SK-N-SH (cell line): ENCODE measurements at regions not wholly inside any gene's neighbourhood (a gene's known extent, or its start where the extent isn't known, plus 50 kb on each side); places are given as distances from the start of the nearest gene placed in this dataset.
A peak's percentile ranks its signal among the peaks of the same experiment; 100 is the strongest.

Experiments
- CTCF ChIA-PET: fragments of 300-600, 350-600 bp; formaldehyde crosslinking; extraction: SDS; loops from one replicate; lab custom pipeline; 2021; lab: Yijun Ruan, JAX
- POLR2A ChIA-PET: fragments of 350-600 bp; sonication (Branson Sonifier 250); formaldehyde crosslinking; extraction: SDS; loops from one replicate; lab custom pipeline; 2020; ENCODE audit warnings: antibody characterized with exemption, inconsistent platforms; lab: Yijun Ruan, JAX
- DNase-seq: peaks from one replicate; pipeline ENCODE4 v3.0.0; 2012
- H2AFZ ChIP-seq: fragments of 200-600 bp; sonication (generic); 2 replicates; pipeline ENCODE4 v1.8.1; 2016; ENCODE audit warnings: antibody characterized with exemption, mild to moderate bottlenecking, low read depth
- H3F3A ChIP-seq: fragments of 200-600 bp; sonication (generic); replicated peaks from 2 replicates; pipeline ENCODE3; 2016; ENCODE audit warnings: antibody characterized with exemption, mild to moderate bottlenecking; ENCODE audit not compliant: insufficient read depth
- H3K27ac ChIP-seq, 2 experiments: fragments of 200-500 bp in 1 of 2; fragments of 200-600 bp in 1 of 2; sonication (Bioruptor generic) in 1 of 2; sonication (generic), shearing (Covaris generic) in 1 of 2; 2 replicates each; pipeline versions ENCODE4 v1.5.1 to v1.6.1; 2014 to 2016; ENCODE audit warnings: low read depth in 2 of 2, inconsistent platforms in 1 of 2, low read length in 1 of 2, mild to moderate bottlenecking in 1 of 2, mixed read lengths in 1 of 2
- H3K27me3 ChIP-seq: fragments of 200-600 bp; sonication (generic), shearing (Covaris generic); 2 replicates; pipeline ENCODE4 v1.6.1; 2016; ENCODE audit warnings: mixed run types; ENCODE audit not compliant: insufficient read depth
- H3K36me3 ChIP-seq, 2 experiments: fragments of 200-500 bp in 1 of 2; fragments of 200-600 bp in 1 of 2; sonication (Bioruptor generic) in 1 of 2; sonication (generic) in 1 of 2; replicated peaks in 1 of 2; 2 replicates each; pipeline versions ENCODE3 to v1.5.1; 2014 to 2016; ENCODE audit warnings: low read length in 1 of 2, mild to moderate bottlenecking in 1 of 2; ENCODE audit not compliant: insufficient read depth in 2 of 2, control insufficient read depth in 1 of 2
- H3K4me1 ChIP-seq, 2 experiments: fragments of 200-500 bp in 1 of 2; fragments of 200-600 bp in 1 of 2; sonication (Bioruptor generic) in 1 of 2; sonication (generic), shearing (Covaris generic) in 1 of 2; 2 replicates each; pipeline versions ENCODE4 v1.5.1 to v1.6.1; 2014 to 2016; ENCODE audit warnings: low read depth in 1 of 2, low read length in 1 of 2, mixed run types in 1 of 2; ENCODE audit not compliant: insufficient read depth in 2 of 2, control insufficient read depth in 1 of 2
- H3K4me2 ChIP-seq: fragments of 200-600 bp; sonication (generic), shearing (Covaris generic); 2 replicates; pipeline ENCODE4 v1.6.1; 2017; ENCODE audit warnings: mixed run types
- H3K4me3 ChIP-seq, 2 experiments: fragments of 200-500 bp in 1 of 2; fragments of 200-600 bp in 1 of 2; sonication (Bioruptor generic) in 1 of 2; sonication (generic), shearing (Covaris generic) in 1 of 2; 2 replicates each; pipeline versions ENCODE4 v1.5.1 to v1.8.1; 2014 to 2016; ENCODE audit warnings: low read depth in 2 of 2, inconsistent platforms in 1 of 2, low read length in 1 of 2, mild to moderate bottlenecking in 1 of 2, mixed read lengths in 1 of 2, moderate library complexity in 1 of 2
- H3K79me2 ChIP-seq: fragments of 200-600 bp; sonication (generic); 2 replicates; pipeline ENCODE4 v1.8.1; 2017; ENCODE audit warnings: mild to moderate bottlenecking; ENCODE audit not compliant: insufficient read depth
- H3K9ac ChIP-seq: fragments of 200-600 bp; sonication (generic); 2 replicates; pipeline ENCODE4 v1.6.1; 2017; ENCODE audit warnings: mixed run types
- H3K9me2 ChIP-seq: fragments of 200-600 bp; sonication (generic); 2 replicates; pipeline ENCODE4 v1.6.1; 2017; ENCODE audit warnings: mixed run types
- H3K9me3 ChIP-seq: fragments of 200-600 bp; sonication (generic); 2 replicates; pipeline ENCODE4 v1.6.1; 2017; ENCODE audit warnings: mixed run types, mild to moderate bottlenecking, moderate library complexity
- H4K20me1 ChIP-seq: fragments of 200-600 bp; sonication (generic); 2 replicates; pipeline ENCODE4 v1.6.1; 2017; ENCODE audit warnings: mild to moderate bottlenecking, mixed run types; ENCODE audit not compliant: insufficient read depth
- ELF1 ChIP-seq: IDR thresholded peaks from 2 replicates; pipeline ENCODE4 v1.4.0; 2012
- EP300 ChIP-seq, 2 experiments: IDR thresholded peaks; 2 replicates each; pipeline versions ENCODE4 v1.4.0 to v1.6.1; 2012; ENCODE audit warnings: borderline replicate concordance in 1 of 2, low read depth in 1 of 2, low read length in 1 of 2
- EZH2phosphoT487 ChIP-seq: fragments of 200-600 bp; sonication (generic); IDR thresholded peaks from 2 replicates; pipeline ENCODE4 v1.6.1; 2017; ENCODE audit warnings: low read depth, mixed run types, mild to moderate bottlenecking, antibody characterized with exemption, moderate library complexity, borderline replicate concordance
- FOSL2 ChIP-seq: IDR thresholded peaks from 2 replicates; pipeline ENCODE4 v1.4.0; 2012; ENCODE audit warnings: low read depth, mild to moderate bottlenecking, moderate library complexity, borderline replicate concordance
- FOXJ3 ChIP-seq: sonication (generic); formaldehyde crosslinking; IDR thresholded peaks from 2 replicates; pipeline ENCODE4 v1.5.1; 2020; ENCODE audit warnings: mild to moderate bottlenecking, missing genetic modification reagents
- GATA2 ChIP-seq: sonication (generic); formaldehyde crosslinking; IDR thresholded peaks from 2 replicates; pipeline ENCODE4 v1.5.0; 2020; ENCODE audit warnings: mild to moderate bottlenecking, missing genetic modification reagents
- JUND ChIP-seq: IDR thresholded peaks from 2 replicates; pipeline ENCODE4 v1.4.0; 2012
- MAX ChIP-seq: IDR thresholded peaks from 2 replicates; pipeline ENCODE4 v1.4.0; 2012; ENCODE audit warnings: low read depth
- MXI1 ChIP-seq: IDR thresholded peaks from 2 replicates; pipeline ENCODE4 v1.6.1; 2012; ENCODE audit warnings: mild to moderate bottlenecking, low read depth, low read length, improper control_type of control experiment
- NFIC ChIP-seq: IDR thresholded peaks from 2 replicates; pipeline ENCODE4 v1.4.0; 2012; ENCODE audit warnings: borderline replicate concordance
- NRF1 ChIP-seq: IDR thresholded peaks from 2 replicates; pipeline ENCODE4 v1.6.1; 2012; ENCODE audit warnings: low read depth, mild to moderate bottlenecking, low read length
- RAD21 ChIP-seq: IDR thresholded peaks from 2 replicates; pipeline ENCODE4 v1.6.1; 2012; ENCODE audit warnings: mild to moderate bottlenecking, low read length
- RFX5 ChIP-seq: IDR thresholded peaks from 2 replicates; pipeline ENCODE4 v1.6.1; 2012; ENCODE audit warnings: mild to moderate bottlenecking, improper control_type of control experiment, low read length
- RXRA ChIP-seq: IDR thresholded peaks from 2 replicates; pipeline ENCODE4 v1.4.0; 2012; ENCODE audit warnings: low read depth, mild to moderate bottlenecking, borderline replicate concordance
- SIN3A ChIP-seq: IDR thresholded peaks from 2 replicates; pipeline ENCODE4 v1.6.1; 2012; ENCODE audit warnings: low read depth, mild to moderate bottlenecking, low read length, moderate library complexity, borderline replicate concordance
- SMC3 ChIP-seq: IDR thresholded peaks from 2 replicates; pipeline ENCODE4 v1.6.1; 2012; ENCODE audit warnings: low read depth, low read length, improper control_type of control experiment
- TAF1 ChIP-seq: IDR thresholded peaks from 2 replicates; pipeline ENCODE4 v1.6.1; 2012; ENCODE audit warnings: low read depth, mild to moderate bottlenecking, low read length, moderate library complexity, borderline replicate concordance
- TCF12 ChIP-seq: IDR thresholded peaks from 2 replicates; pipeline ENCODE4 v1.4.0; 2012
- USF2 ChIP-seq: fragments of 150-350 bp; IDR thresholded peaks from 2 replicates; pipeline ENCODE4 v1.6.1; 2017; ENCODE audit warnings: antibody characterized with exemption, low read length, low read depth, borderline replicate concordance
- YY1 ChIP-seq: IDR thresholded peaks from 2 replicates; pipeline ENCODE4 v1.4.0; 2012; ENCODE audit warnings: low read depth, mild to moderate bottlenecking
- WGBS: methylation state at CpG from one replicate; pipeline ENCODE4 v1.1.6; 2017; ENCODE audit warnings: low lambda C conversion rate; 5-methylcytosine and 5-hydroxymethylcytosine counted together
- TF ChIP-seq, protein P1 (sequence below): IDR thresholded peaks from 2 replicates; pipeline ENCODE4 v1.6.1; 2012; ENCODE audit warnings: mild to moderate bottlenecking, low read depth, low read length, moderate library complexity

- H3K4me3 ChIP-seq, result no peak overlapping the region
- DNase-seq, result no peak
- CTCF ChIA-PET, result no interaction called here
- H3K9me2 ChIP-seq, result no peaks in the 10 kb centered on the region
- no peaks in the 10 kb centered on the region for H3K79me2 ChIP-seq
- POLR2A ChIA-PET, result no interaction called here
- H4K20me1 ChIP-seq, result no peaks in the 10 kb centered on the region
- H3K4me1 ChIP-seq, result no peaks in the 10 kb centered on the region
- TF ChIP-seq RFX5 (no peak), SMC3 (no peak), NFIC (no peak), EZH2phosphoT487 (no peak), NRF1 (no peak), FOXJ3 (CRISPR knock-in tag) (no peak), TAF1 (no peak), MXI1 (no peak), RAD21 (no peak), SIN3A (no peak), TCF12 (no peak), YY1 (no peak), MAX (no peak), ELF1 (no peak), JUND (no peak), RXRA (no peak)
- TF ChIP-seq, protein P1, sequence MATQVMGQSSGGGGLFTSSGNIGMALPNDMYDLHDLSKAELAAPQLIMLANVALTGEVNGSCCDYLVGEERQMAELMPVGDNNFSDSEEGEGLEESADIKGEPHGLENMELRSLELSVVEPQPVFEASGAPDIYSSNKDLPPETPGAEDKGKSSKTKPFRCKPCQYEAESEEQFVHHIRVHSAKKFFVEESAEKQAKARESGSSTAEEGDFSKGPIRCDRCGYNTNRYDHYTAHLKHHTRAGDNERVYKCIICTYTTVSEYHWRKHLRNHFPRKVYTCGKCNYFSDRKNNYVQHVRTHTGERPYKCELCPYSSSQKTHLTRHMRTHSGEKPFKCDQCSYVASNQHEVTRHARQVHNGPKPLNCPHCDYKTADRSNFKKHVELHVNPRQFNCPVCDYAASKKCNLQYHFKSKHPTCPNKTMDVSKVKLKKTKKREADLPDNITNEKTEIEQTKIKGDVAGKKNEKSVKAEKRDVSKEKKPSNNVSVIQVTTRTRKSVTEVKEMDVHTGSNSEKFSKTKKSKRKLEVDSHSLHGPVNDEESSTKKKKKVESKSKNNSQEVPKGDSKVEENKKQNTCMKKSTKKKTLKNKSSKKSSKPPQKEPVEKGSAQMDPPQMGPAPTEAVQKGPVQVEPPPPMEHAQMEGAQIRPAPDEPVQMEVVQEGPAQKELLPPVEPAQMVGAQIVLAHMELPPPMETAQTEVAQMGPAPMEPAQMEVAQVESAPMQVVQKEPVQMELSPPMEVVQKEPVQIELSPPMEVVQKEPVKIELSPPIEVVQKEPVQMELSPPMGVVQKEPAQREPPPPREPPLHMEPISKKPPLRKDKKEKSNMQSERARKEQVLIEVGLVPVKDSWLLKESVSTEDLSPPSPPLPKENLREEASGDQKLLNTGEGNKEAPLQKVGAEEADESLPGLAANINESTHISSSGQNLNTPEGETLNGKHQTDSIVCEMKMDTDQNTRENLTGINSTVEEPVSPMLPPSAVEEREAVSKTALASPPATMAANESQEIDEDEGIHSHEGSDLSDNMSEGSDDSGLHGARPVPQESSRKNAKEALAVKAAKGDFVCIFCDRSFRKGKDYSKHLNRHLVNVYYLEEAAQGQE, result no peak
- H3K27me3 ChIP-seq, result no peaks in the 10 kb centered on the region
- no peak overlapping the region for H3K4me2 ChIP-seq
- H3K27ac ChIP-seq, result no peak overlapping the region
- H2AFZ ChIP-seq, result no peak overlapping the region
- WGBS, result 35% methylated on average over 1 of the region's 1 CpG
- no peaks in the 10 kb centered on the region for H3K9me3 ChIP-seq
- H3F3A ChIP-seq, result no peaks in the 10 kb centered on the region
- H3K36me3 ChIP-seq, result no peaks in the 10 kb centered on the region
- H3K9ac ChIP-seq, result no peak overlapping the region
These were observed 405.7 kb downstream of the HDGFL1 start for GRCh38 chr6:22975079-22975478.

DNA sequence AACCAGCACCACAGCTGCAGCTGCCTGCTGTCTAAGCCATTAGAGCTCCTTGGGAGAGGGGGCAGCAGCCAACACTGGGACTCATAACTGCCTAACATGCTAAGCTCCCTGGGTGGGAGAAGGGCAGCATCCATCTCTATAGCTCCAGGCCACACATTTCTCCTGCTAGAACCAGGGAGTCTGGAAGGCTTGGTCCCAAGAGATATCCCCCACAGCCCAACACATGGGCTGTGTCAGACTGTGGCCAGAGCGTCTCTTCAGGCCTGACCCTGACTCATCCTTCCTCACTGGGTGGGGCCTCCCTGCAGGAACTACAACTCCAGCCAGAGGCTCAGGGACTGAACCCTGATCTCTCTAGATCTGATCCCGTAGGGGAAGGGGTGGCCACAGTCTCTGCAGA, 411.1 kb downstream of the HDGFL1 start:
- Histone ChIP-seq H3K27me3 (no peaks in the 10 kb centered on the region), H3K4me2 (no peak overlapping the region), H3K9me2 (no peaks in the 10 kb centered on the region), H3K9ac (no peak overlapping the region), H3K36me3 (no peaks in the 10 kb centered on the region), H2AFZ (peak overlapping the region; percentile 16; the same call in 1 of the 2 replicates), H3K9me3 (no peaks in the 10 kb centered on the region), H3K4me3 (no peak overlapping the region), H3F3A (no peaks in the 10 kb centered on the region), H4K20me1 (no peaks in the 10 kb centered on the region), H3K27ac (no peak overlapping the region), H3K79me2 (no peaks in the 10 kb centered on the region), H3K4me1 (no peaks in the 10 kb centered on the region)
- TF ChIP-seq USF2 (no peak), ELF1 (no peak), RXRA (no peak), MAX (no peak), FOSL2 (no peak), GATA2 (CRISPR knock-in tag) (no peak), EP300 (IDR thresholded peaks at IDR 0.05; ENCODE audit: borderline replicate concordance in 1 of 2, low read depth in 1 of 2, low read length in 1 of 2) (no peak), SMC3 (no peak)
- POLR2A ChIA-PET, result no interaction called here
- 80% methylated on average over 2 of the region's 2 CpGs for WGBS
- no peak for DNase-seq
- CTCF ChIA-PET, result no interaction called here
